H1 (cell line): ENCODE measurements at regions not wholly inside any gene's neighbourhood (a gene's known extent, or its start where the extent isn't known, plus 50 kb on each side); places are given as distances from the start of the nearest gene placed in this dataset.

ENCODE experiments used
- CTCF ChIA-PET: fragments of 300-600 bp; sonication (Branson Sonifier 250); formaldehyde crosslinking; loops from one replicate; lab custom pipeline; 2021; ENCODE audit not compliant: partially characterized antibody; lab: Charles Lee
- POLR2A ChIA-PET: fragments of 300-600 bp; sonication (Branson Sonifier 250); formaldehyde crosslinking; loops from one replicate; lab custom pipeline; 2021; ENCODE audit warnings: inconsistent platforms; ENCODE audit not compliant: partially characterized antibody; lab: Charles Lee
- DNase-seq, 2 experiments: peaks; one replicate each; pipeline versions ENCODE4 v3.0.0 to v3.0.0-alpha.2; 2010 to 2022; ENCODE audit warnings: low spot score in 2 of 2, low read depth in 1 of 2, mixed read lengths in 1 of 2
- FAIRE-seq: peaks from 2 replicates; lab custom pipeline; 2011; peaks lifted over from hg19 to GRCh38; lab: Jason Lieb, UNC
- H2AFZ ChIP-seq: 2 replicates; pipeline ENCODE4 v1.8.1; 2012; ENCODE audit warnings: low read length, inconsistent platforms
- H2AK5ac ChIP-seq: 2 replicates; pipeline ENCODE4 v1.6.1; 2013; ENCODE audit warnings: low read depth, low read length
- H2BK120ac ChIP-seq: replicated peaks from 2 replicates; pipeline ENCODE3; 2013; ENCODE audit warnings: low read depth, low read length, inconsistent platforms
- H2BK12ac ChIP-seq: 2 replicates; pipeline ENCODE4 v1.6.1; 2013; ENCODE audit warnings: low read depth, low read length
- H2BK15ac ChIP-seq: 2 replicates; pipeline ENCODE4 v1.6.1; 2013; ENCODE audit warnings: low read length
- H2BK20ac ChIP-seq: 2 replicates; pipeline ENCODE4 v1.6.1; 2013; ENCODE audit warnings: low read length
- H2BK5ac ChIP-seq: 2 replicates; pipeline ENCODE4 v1.6.1; 2013; ENCODE audit warnings: low read depth, low read length
- H3K14ac ChIP-seq: 2 replicates; pipeline ENCODE4 v1.6.1; 2013; ENCODE audit warnings: inconsistent platforms; ENCODE audit not compliant: insufficient read length
- H3K18ac ChIP-seq: 2 replicates; pipeline ENCODE4 v1.6.1; 2013; ENCODE audit warnings: low read length; ENCODE audit errors: extremely low read depth
- H3K23ac ChIP-seq: 2 replicates; pipeline ENCODE4 v1.6.1; 2013; ENCODE audit warnings: inconsistent platforms; ENCODE audit not compliant: insufficient read length
- H3K23me2 ChIP-seq: 2 replicates; pipeline ENCODE4 v1.6.1; 2013; ENCODE audit warnings: low read depth, low read length
- H3K27ac ChIP-seq: 2 replicates; pipeline ENCODE4 v1.6.1; 2011; ENCODE audit warnings: low read depth, low read length, inconsistent platforms
- H3K27me3 ChIP-seq, 4 experiments: replicated peaks in 1 of 4; 1 replicate in 1 of 4; 2 replicates in 3 of 4; pipeline versions ENCODE4 v1.6.1 to v1.8.1; 2011 to 2013; ENCODE audit warnings: low read length in 3 of 4, mild to moderate bottlenecking in 3 of 4, inconsistent platforms in 2 of 4, mixed read lengths in 2 of 4, moderate library complexity in 1 of 4; ENCODE audit not compliant: control insufficient read depth in 3 of 4, insufficient read depth in 3 of 4; ENCODE audit errors: extremely low read depth in 1 of 4
- H3K36me3 ChIP-seq, 4 experiments: 2 replicates each; pipeline versions ENCODE4 v1.6.1 to v1.8.1; 2011 to 2013; ENCODE audit warnings: mild to moderate bottlenecking in 4 of 4, low read length in 3 of 4, moderate library complexity in 2 of 4, control low read depth in 1 of 4, inconsistent platforms in 1 of 4; ENCODE audit not compliant: insufficient read depth in 4 of 4, control insufficient read depth in 2 of 4
- H3K4ac ChIP-seq: replicated peaks from 2 replicates; pipeline ENCODE3; 2013; ENCODE audit warnings: low read length, low read depth, mixed read lengths, inconsistent platforms; ENCODE audit not compliant: insufficient read length
- H3K4me1 ChIP-seq, 4 experiments: replicated peaks in 1 of 4; 1 replicate in 1 of 4; 2 replicates in 3 of 4; pipeline versions ENCODE4 v1.6.1 to v1.8.1; 2011 to 2013; ENCODE audit warnings: low read length in 3 of 4, inconsistent platforms in 2 of 4, mixed read lengths in 1 of 4; ENCODE audit not compliant: insufficient read depth in 4 of 4, control insufficient read depth in 3 of 4
- H3K4me2 ChIP-seq, 2 experiments: 2 replicates each; pipeline versions ENCODE4 v1.6.1 to v1.8.1; 2011 to 2013; ENCODE audit warnings: low read depth in 2 of 2, low read length in 2 of 2, control low read depth in 1 of 2, inconsistent platforms in 1 of 2, mild to moderate bottlenecking in 1 of 2; ENCODE audit not compliant: insufficient read depth in 1 of 2
- H3K4me3 ChIP-seq, 4 experiments: fragments of 200-600, 300-600 bp in 1 of 4; sonication (generic), shearing (Covaris generic), sonication (Bioruptor Twin) in 1 of 4; 2 replicates each; pipeline versions ENCODE4 v1.5.1 to v1.8.1; 2011 to 2016; ENCODE audit warnings: low read length in 4 of 4, low read depth in 3 of 4, control low read depth in 2 of 4, inconsistent platforms in 2 of 4, mild to moderate bottlenecking in 2 of 4, mixed read lengths in 1 of 4, moderate library complexity in 1 of 4; ENCODE audit not compliant: insufficient read depth in 2 of 4; ENCODE audit errors: extremely low read depth in 1 of 4
- H3K56ac ChIP-seq: replicated peaks from 2 replicates; pipeline ENCODE3; 2013; ENCODE audit warnings: low read depth, mild to moderate bottlenecking, mixed read lengths, low read length, inconsistent platforms; ENCODE audit not compliant: insufficient read length
- H3K79me1 ChIP-seq: 2 replicates; pipeline ENCODE4 v1.6.1; 2013; ENCODE audit warnings: low read depth, low read length, control low read depth
- H3K79me2 ChIP-seq, 2 experiments: 2 replicates each; pipeline versions ENCODE4 v1.6.1 to v1.8.1; 2012 to 2013; ENCODE audit warnings: low read length in 2 of 2, mild to moderate bottlenecking in 2 of 2, inconsistent platforms in 1 of 2; ENCODE audit not compliant: insufficient read depth in 2 of 2, control insufficient read depth in 1 of 2
- H3K9ac ChIP-seq, 4 experiments: replicated peaks in 1 of 4; 1 replicate in 1 of 4; 2 replicates in 3 of 4; pipeline versions ENCODE4 v1.6.1 to v1.8.1; 2011 to 2013; ENCODE audit warnings: low read depth in 3 of 4, low read length in 3 of 4, control low read depth in 2 of 4, mild to moderate bottlenecking in 2 of 4, moderate library complexity in 2 of 4, inconsistent platforms in 1 of 4; ENCODE audit errors: extremely low read depth in 1 of 4
- H3K9me3 ChIP-seq, 2 experiments: 2 replicates each; pipeline versions ENCODE4 v1.6.1 to v1.8.1; 2012 to 2013; ENCODE audit warnings: mild to moderate bottlenecking in 2 of 2, moderate library complexity in 2 of 2, control low read depth in 1 of 2, inconsistent platforms in 1 of 2, low read depth in 1 of 2, low read length in 1 of 2, mixed read lengths in 1 of 2; ENCODE audit not compliant: insufficient read depth in 2 of 2
- H4K20me1 ChIP-seq, 2 experiments: replicated peaks in 1 of 2; 2 replicates each; pipeline versions ENCODE3 to v1.8.1; 2011 to 2013; ENCODE audit warnings: inconsistent platforms in 2 of 2, low read length in 2 of 2, mild to moderate bottlenecking in 1 of 2; ENCODE audit not compliant: insufficient read depth in 2 of 2, control insufficient read depth in 1 of 2
- H4K5ac ChIP-seq: 2 replicates; pipeline ENCODE4 v1.6.1; 2013; ENCODE audit warnings: low read length, low read depth, mixed read lengths, inconsistent platforms; ENCODE audit not compliant: insufficient read length
- H4K8ac ChIP-seq: 2 replicates; pipeline ENCODE4 v1.8.0; 2013; ENCODE audit warnings: mild to moderate bottlenecking, moderate library complexity, low read length, inconsistent platforms; ENCODE audit not compliant: insufficient read depth; ENCODE audit errors: extremely low read depth
- H4K91ac ChIP-seq: replicated peaks from 2 replicates; pipeline ENCODE3; 2013; ENCODE audit warnings: low read length, mixed read lengths, inconsistent platforms; ENCODE audit not compliant: insufficient read length
- RXRA ChIP-seq: IDR thresholded peaks from 2 replicates; pipeline ENCODE4 v1.6.1; 2011; ENCODE audit warnings: low read depth, mild to moderate bottlenecking, low read length, moderate library complexity; ENCODE audit not compliant: insufficient read depth
- SAP30 ChIP-seq: fragments of 300-600 bp; sonication (generic); IDR thresholded peaks from 2 replicates; pipeline ENCODE4 v1.7.1; 2012; ENCODE audit warnings: low read length, moderate library complexity, mild to moderate bottlenecking, inconsistent platforms; ENCODE audit not compliant: insufficient read depth, insufficient replicate concordance
- WGBS, 2 experiments: shearing (Covaris generic) in 1 of 2; methylation state at CpG; one replicate each; pipeline versions ENCODE4 v1.1.6 to v1.1.7; 2013 to 2015; ENCODE audit warnings: low lambda C conversion rate in 2 of 2, mixed read lengths in 2 of 2, inconsistent platforms in 1 of 2, low coverage in 1 of 2, missing lambda C conversion rate in 1 of 2; ENCODE audit not compliant: insufficient replicate concordance in 2 of 2, insufficient coverage in 1 of 2, insufficient read length in 1 of 2; ENCODE audit errors: extremely low coverage in 1 of 2, missing lambda C conversion rate in 1 of 2; 5-methylcytosine and 5-hydroxymethylcytosine counted together

- Histone ChIP-seq H3K9me3 (no peaks in the 10 kb centered on the region; a peak in 1 of 4 replicates), H3K9ac (no peak overlapping the region), H3K36me3 (no peaks in the 10 kb centered on the region), H4K8ac (no peak overlapping the region), H2BK12ac (no peak overlapping the region), H3K4me2 (no peak overlapping the region), H2AK5ac (no peak overlapping the region), H3K23me2 (no peaks in the 10 kb centered on the region), H2BK20ac (no peak overlapping the region), H4K91ac (no peak overlapping the region), H2AFZ (no peak overlapping the region), H3K4me3 (no peak overlapping the region), H3K27ac (no peak overlapping the region), H2BK5ac (no peak overlapping the region), H3K14ac (no peak overlapping the region), H3K4me1 (no peaks in the 10 kb centered on the region), H2BK120ac (no peak overlapping the region), H4K20me1 (no peaks in the 10 kb centered on the region), H3K27me3 (no peaks in the 10 kb centered on the region; a peak in 1 of 7 replicates), H3K79me2 (no peaks in the 10 kb centered on the region), H3K18ac (no peak overlapping the region), H3K56ac (no peak overlapping the region), H3K23ac (no peak overlapping the region), H4K5ac (no peak overlapping the region), H2BK15ac (no peak overlapping the region), H3K4ac (no peak overlapping the region), H3K79me1 (no peaks in the 10 kb centered on the region)
- no peak for FAIRE-seq
- WGBS, 2 experiments, result 100% methylated on average over 2 of the region's 2 CpGs; no CpG with 5 or more reads in 1 of the 2 experiments
- TF ChIP-seq RXRA, result no peak
- no peak for TF ChIP-seq SAP30
- ChIA-PET POLR2A (no interaction called here), CTCF (interaction anchor here (0.6 to 1.3 kb wide), 3 partner anchors 8 to 150 kb away, joined by 3 to 4 read pairs (median 3); no protein-coding TSS in a partner anchor)
- DNase-seq, result no peak
Observed at GRCh38 chr17:33484559-33484958, 191.5 kb upstream of the ASIC2 start.
